B cell (primary cell): ENCODE measurements at regions not wholly inside any gene's neighbourhood (a gene's known extent, or its start where the extent isn't known, plus 50 kb on each side); places are given as distances from the start of the nearest gene placed in this dataset.

Source experiments
- ATAC-seq: fragments of 200-7000 bp; cut with Tn5 transposase; one replicate; pipeline ENCODE4 v1.10.0; 2021; ENCODE audit warnings: low read depth, mild to moderate bottlenecking, moderate number of reproducible peaks, moderate library complexity
- CTCF ChIA-PET: fragments of 350-600 bp; sonication (Branson Sonifier 250); formaldehyde crosslinking; loops from one replicate; lab custom pipeline; 2021; ENCODE audit warnings: antibody characterized with exemption, inconsistent platforms; lab: Charles Lee
- POLR2A ChIA-PET: fragments of 350-600 bp; sonication (Branson Sonifier 250); formaldehyde crosslinking; loops from one replicate; lab custom pipeline; 2021; ENCODE audit warnings: antibody characterized with exemption; lab: Charles Lee
- DNase-seq: peaks from one replicate; pipeline ENCODE4 v3.0.0; 2013
- H2AFZ ChIP-seq: 2 replicates; pipeline ENCODE4 v1.6.1; 2012; ENCODE audit warnings: mild to moderate bottlenecking, low read depth, low read length; ENCODE audit not compliant: insufficient read depth, poor library complexity, severe bottlenecking
- H3K27ac ChIP-seq, 2 donors: 1 replicate in 1 of 2; 2 replicates in 1 of 2; pipeline ENCODE4 v1.5.1; 2012 to 2013; ENCODE audit warnings: low read length in 2 of 2, mild to moderate bottlenecking in 2 of 2, moderate library complexity in 1 of 2
- H3K27me3 ChIP-seq, 4 experiments: fragments of 200-600 bp in 1 of 4; sonication (generic) in 1 of 4; replicated peaks in 1 of 4; 1 replicate in 2 of 4; 2 replicates in 2 of 4; pipeline versions ENCODE4 v1.6.1 to v1.7.0; 2013 to 2016; ENCODE audit warnings: low read length in 3 of 4, mild to moderate bottlenecking in 2 of 4, mixed read lengths in 1 of 4, moderate library complexity in 1 of 4; ENCODE audit not compliant: insufficient read depth in 4 of 4, control insufficient read depth in 3 of 4; ENCODE audit errors: control extremely low read depth in 1 of 4
- H3K36me3 ChIP-seq, 2 experiments: replicated peaks in 1 of 2; 1 replicate in 1 of 2; 2 replicates in 1 of 2; pipeline versions ENCODE4 v1.6.1 to v1.7.1; 2013; ENCODE audit warnings: low read length in 1 of 2; ENCODE audit not compliant: insufficient read depth in 2 of 2, control insufficient read depth in 1 of 2; ENCODE audit errors: control extremely low read depth in 1 of 2, extremely low read depth in 1 of 2
- H3K4me1 ChIP-seq, 2 donors: fragments of 200-600 bp in 1 of 2; sonication (generic) in 1 of 2; 1 replicate in 1 of 2; 2 replicates in 1 of 2; pipeline versions ENCODE4 v1.5.1 to v1.6.1; 2013 to 2017; ENCODE audit warnings: low read length in 2 of 2; ENCODE audit not compliant: control insufficient read depth in 2 of 2, insufficient read depth in 2 of 2
- H3K4me2 ChIP-seq: replicated peaks from 2 replicates; pipeline ENCODE3; 2012; ENCODE audit warnings: mild to moderate bottlenecking, low read depth, low read length; ENCODE audit not compliant: poor library complexity, severe bottlenecking
- H3K4me3 ChIP-seq, 5 experiments: fragments of 200-600 bp in 1 of 5; sonication (generic) in 1 of 5; 1 replicate in 3 of 5; 2 replicates in 2 of 5; pipeline versions ENCODE4 v1.5.1 to v1.7.0; 2011 to 2016; ENCODE audit warnings: low read length in 4 of 5, mild to moderate bottlenecking in 4 of 5, low read depth in 2 of 5, control low read depth in 1 of 5, moderate library complexity in 1 of 5; ENCODE audit not compliant: insufficient read depth in 1 of 5; ENCODE audit errors: control extremely low read depth in 1 of 5, extremely low read depth in 1 of 5
- H3K79me2 ChIP-seq: fragments of 200-600 bp; sonication (generic); one replicate; pipeline ENCODE4 v1.6.0; 2016; ENCODE audit warnings: low read length; ENCODE audit not compliant: control insufficient read depth, insufficient read depth
- H3K9ac ChIP-seq: fragments of 200-600 bp; sonication (generic); 2 replicates; pipeline ENCODE4 v1.6.1; 2017; ENCODE audit warnings: mild to moderate bottlenecking, low read length, moderate library complexity
- H3K9me3 ChIP-seq, 3 donors: one replicate each; pipeline versions ENCODE4 v1.6.1 to v1.7.1; 2013; ENCODE audit warnings: low read length in 2 of 3; ENCODE audit not compliant: control insufficient read depth in 2 of 3, insufficient read depth in 1 of 3; ENCODE audit errors: control extremely low read depth in 1 of 3
- H4K20me1 ChIP-seq: 2 replicates; pipeline ENCODE4 v1.6.0; 2012; ENCODE audit warnings: mild to moderate bottlenecking, low read length; ENCODE audit not compliant: insufficient read depth, control insufficient read depth, poor library complexity, severe bottlenecking
- H3K27ac Mint-ChIP-seq: one replicate; pipeline ENCODE4 v1.8.0; 2021; ENCODE audit warnings: mixed read lengths
- H3K27me3 Mint-ChIP-seq: one replicate; pipeline ENCODE4 v1.8.0; 2021; ENCODE audit warnings: mixed read lengths
- H3K4me1 Mint-ChIP-seq: one replicate; pipeline ENCODE4 v1.8.0; 2021; ENCODE audit warnings: mixed read lengths
- H3K4me3 Mint-ChIP-seq: one replicate; pipeline ENCODE4 v1.8.0; 2021; ENCODE audit warnings: mixed read lengths
- H3K9me3 Mint-ChIP-seq: one replicate; pipeline ENCODE4 v1.8.0; 2022; ENCODE audit warnings: mixed read lengths; ENCODE audit not compliant: insufficient read depth
- EZH2 ChIP-seq: IDR thresholded peaks from 2 replicates; pipeline ENCODE4 v1.6.1; 2012; ENCODE audit warnings: borderline replicate concordance, low read depth, mild to moderate bottlenecking, moderate library complexity, low read length; ENCODE audit not compliant: insufficient read depth, poor library complexity, severe bottlenecking
- WGBS: methylation state at CpG from one replicate; pipeline ENCODE4 v1.1.5; 2013; ENCODE audit warnings: missing lambda C conversion rate; ENCODE audit not compliant: insufficient coverage; 5-methylcytosine and 5-hydroxymethylcytosine counted together
- intact Hi-C: fragments of 100-400 bp; cut with micrococcal nuclease; formaldehyde crosslinking; loops from one replicate; pipeline ENCODE4 v1.10.0; 2022
- TF ChIP-seq, protein P1 (sequence below): fragments of 200-600 bp; IDR thresholded peaks from one replicate; pipeline ENCODE4 v1.8.0; 2022; ENCODE audit warnings: antibody characterized with exemption, mild to moderate bottlenecking

DNA sequence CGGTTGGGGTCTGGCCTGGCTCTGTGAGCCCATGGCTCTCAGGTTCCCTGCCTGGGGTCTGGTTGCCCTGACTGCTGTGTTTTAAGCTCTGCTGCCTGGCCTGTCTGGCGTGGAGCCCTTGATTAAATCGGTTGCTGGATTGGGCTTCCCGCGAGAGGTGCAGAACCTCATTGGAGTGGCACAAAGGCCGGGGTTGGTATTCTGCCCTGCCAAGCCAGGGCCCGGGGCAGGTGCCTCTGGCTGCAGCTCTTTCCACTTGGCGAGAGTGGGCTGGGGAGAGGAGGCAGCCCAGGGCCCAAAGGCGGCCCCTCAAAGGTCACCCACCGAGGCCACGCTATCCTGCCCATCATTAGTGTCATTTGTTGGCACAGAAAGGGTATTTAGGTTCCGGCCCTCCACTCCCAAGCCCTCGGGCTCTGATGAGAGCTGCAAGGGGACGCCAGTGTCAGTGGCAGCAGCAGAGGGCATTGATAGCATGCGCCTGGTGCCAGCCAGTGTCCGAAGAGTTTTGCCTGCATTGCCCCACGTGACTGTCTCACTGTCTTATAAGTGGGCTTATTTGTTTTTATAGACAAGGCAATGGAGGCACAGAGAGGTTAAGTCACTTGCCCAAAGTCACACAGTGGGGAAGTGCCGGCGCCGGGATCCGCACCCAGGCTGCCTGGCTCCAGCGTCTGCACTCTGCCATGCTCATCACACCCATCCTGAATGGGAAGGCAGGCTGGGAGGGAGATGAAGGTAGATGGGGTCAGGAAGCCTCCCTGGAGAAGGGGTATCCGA lies 68.0 kb upstream of the CIBAR2 start:
- peaks cover 5% of the 10 kb centered on the region for H3K9me3 Mint-ChIP-seq
- 91% methylated on average over 21 of the region's 23 CpGs for WGBS
- Histone ChIP-seq H3K36me3 (no peaks in the 10 kb centered on the region), H3K4me2 (no peak overlapping the region), H3K4me3 (no peak overlapping the region), H3K4me1 (no peaks in the 10 kb centered on the region), H2AFZ (no peak overlapping the region), H3K9me3 (peaks cover 0 to 16% (median 3%) of the 10 kb centered on the region in 3 donors), H3K27me3 (peaks cover 0 to 10% (median 0%) of the 10 kb centered on the region in 4 experiments), H3K9ac (no peak overlapping the region), H3K79me2 (no peaks in the 10 kb centered on the region), H3K27ac (no peak overlapping the region), H4K20me1 (no peaks in the 10 kb centered on the region)
- DNase-seq (no peak), ATAC-seq (no peak)
- H3K27me3 Mint-ChIP-seq = peaks cover 37% of the 10 kb centered on the region
- intact Hi-C loops = no loop called here
- H3K4me1 Mint-ChIP-seq = no peaks in the 10 kb centered on the region
- no peak overlapping the region for H3K4me3 Mint-ChIP-seq
- CTCF ChIA-PET = no interaction called here
- POLR2A ChIA-PET = no interaction called here
- H3K27ac Mint-ChIP-seq = no peak overlapping the region
- TF ChIP-seq, protein P1, sequence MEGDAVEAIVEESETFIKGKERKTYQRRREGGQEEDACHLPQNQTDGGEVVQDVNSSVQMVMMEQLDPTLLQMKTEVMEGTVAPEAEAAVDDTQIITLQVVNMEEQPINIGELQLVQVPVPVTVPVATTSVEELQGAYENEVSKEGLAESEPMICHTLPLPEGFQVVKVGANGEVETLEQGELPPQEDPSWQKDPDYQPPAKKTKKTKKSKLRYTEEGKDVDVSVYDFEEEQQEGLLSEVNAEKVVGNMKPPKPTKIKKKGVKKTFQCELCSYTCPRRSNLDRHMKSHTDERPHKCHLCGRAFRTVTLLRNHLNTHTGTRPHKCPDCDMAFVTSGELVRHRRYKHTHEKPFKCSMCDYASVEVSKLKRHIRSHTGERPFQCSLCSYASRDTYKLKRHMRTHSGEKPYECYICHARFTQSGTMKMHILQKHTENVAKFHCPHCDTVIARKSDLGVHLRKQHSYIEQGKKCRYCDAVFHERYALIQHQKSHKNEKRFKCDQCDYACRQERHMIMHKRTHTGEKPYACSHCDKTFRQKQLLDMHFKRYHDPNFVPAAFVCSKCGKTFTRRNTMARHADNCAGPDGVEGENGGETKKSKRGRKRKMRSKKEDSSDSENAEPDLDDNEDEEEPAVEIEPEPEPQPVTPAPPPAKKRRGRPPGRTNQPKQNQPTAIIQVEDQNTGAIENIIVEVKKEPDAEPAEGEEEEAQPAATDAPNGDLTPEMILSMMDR = no peak
- TF ChIP-seq EZH2 = no peak
